HUES6 (cell line): ENCODE measurements at regions not wholly inside any gene's neighbourhood (a gene's known extent, or its start where the extent isn't known, plus 50 kb on each side); places are given as distances from the start of the nearest gene placed in this dataset.
"Not testable (repeated sequence)": the region's sequence is repeated elsewhere in the genome, so short reads cannot be mapped to it uniquely, and the experiment has no call there.

ENCODE experiments used
- H3K27ac ChIP-seq: 2 replicates; pipeline ENCODE4 v1.7.0; 2013; ENCODE audit warnings: low read depth, mild to moderate bottlenecking, low read length, inconsistent platforms
- H3K27me3 ChIP-seq: 2 replicates; pipeline ENCODE4 v1.6.1; 2013; ENCODE audit warnings: low read length; ENCODE audit not compliant: control insufficient read depth, insufficient read depth
- H3K36me3 ChIP-seq: 2 replicates; pipeline ENCODE4 v1.6.1; 2013; ENCODE audit warnings: low read length; ENCODE audit not compliant: control insufficient read depth, insufficient read depth
- H3K4me1 ChIP-seq: 2 replicates; pipeline ENCODE4 v1.6.1; 2013; ENCODE audit warnings: low read length; ENCODE audit not compliant: control insufficient read depth, insufficient read depth
- H3K4me3 ChIP-seq: 2 replicates; pipeline ENCODE4 v1.5.1; 2013; ENCODE audit warnings: low read depth, low read length
- H3K9ac ChIP-seq: one replicate; pipeline ENCODE4 v1.6.1; 2013; ENCODE audit warnings: mild to moderate bottlenecking, low read length
- H3K9me3 ChIP-seq: 2 replicates; pipeline ENCODE4 v1.6.1; 2013; ENCODE audit warnings: low read depth, low read length; ENCODE audit not compliant: control insufficient read depth, insufficient read depth

- no peak overlapping the region for H3K9ac ChIP-seq
- no peak overlapping the region for H3K4me3 ChIP-seq
- no peaks in the 10 kb centered on the region for H3K9me3 ChIP-seq
- H3K27ac ChIP-seq, result no peak overlapping the region
- H3K36me3 ChIP-seq, result no peaks in the 10 kb centered on the region
- H3K27me3 ChIP-seq, result no peaks in the 10 kb centered on the region
- H3K4me1 ChIP-seq, result no peaks in the 10 kb centered on the region
These were observed 128.6 kb downstream of the TENT5C start for GRCh38 chr1:117734403-117734802.

- no peaks in the 10 kb centered on the region for H3K36me3 ChIP-seq
- H3K27me3 ChIP-seq, result no peaks in the 10 kb centered on the region
- H3K9ac ChIP-seq, result no peak overlapping the region
- no peaks in the 10 kb centered on the region for H3K9me3 ChIP-seq
- no peak overlapping the region for H3K27ac ChIP-seq
- H3K4me1 ChIP-seq, result no peaks in the 10 kb centered on the region
- H3K4me3 ChIP-seq, result no peak overlapping the region
These were observed 129.5 kb downstream of the TENT5C start for GRCh38 chr1:117735045-117735992.

GRCh38 chr1:117739504-117739903 lies 133.7 kb downstream of the TENT5C start:
- H3K36me3 ChIP-seq, result no peaks in the 10 kb centered on the region
- no peak overlapping the region for H3K4me3 ChIP-seq
- H3K9ac ChIP-seq, result no peak overlapping the region
- no peak overlapping the region for H3K27ac ChIP-seq
- H3K9me3 ChIP-seq, result no peaks in the 10 kb centered on the region
- H3K27me3 ChIP-seq, result no peaks in the 10 kb centered on the region
- H3K4me1 ChIP-seq, result no peaks in the 10 kb centered on the region

- H3K9ac ChIP-seq, result no peak overlapping the region
- no peak overlapping the region for H3K4me3 ChIP-seq
- no peak overlapping the region for H3K27ac ChIP-seq
- H3K4me1 ChIP-seq, result no peaks in the 10 kb centered on the region
- H3K9me3 ChIP-seq, result no peaks in the 10 kb centered on the region
- H3K36me3 ChIP-seq, result no peaks in the 10 kb centered on the region
- no peaks in the 10 kb centered on the region for H3K27me3 ChIP-seq
These were observed 134.6 kb downstream of the TENT5C start for GRCh38 chr1:117740496-117740895.

GRCh38 chr1:117746565-117746964 lies 140.7 kb downstream of the TENT5C start:
- not testable (repeated sequence) for H3K4me1 ChIP-seq, H3K27me3 ChIP-seq, H3K9me3 ChIP-seq, H3K4me3 ChIP-seq, H3K27ac ChIP-seq, H3K36me3 ChIP-seq, H3K9ac ChIP-seq

- H3K36me3 ChIP-seq, result no peaks in the 10 kb centered on the region
- H3K27ac ChIP-seq, result no peak overlapping the region
- no peaks in the 10 kb centered on the region for H3K4me1 ChIP-seq
- no peak overlapping the region for H3K4me3 ChIP-seq
- H3K9ac ChIP-seq, result no peak overlapping the region
- H3K27me3 ChIP-seq, result no peaks in the 10 kb centered on the region
- H3K9me3 ChIP-seq, result peaks cover 8% of the 10 kb centered on the region
These were observed 141.8 kb downstream of the TENT5C start for GRCh38 chr1:117747605-117748004.

GRCh38 chr1:117751321-117751720 lies 145.5 kb downstream of the TENT5C start:
- peaks cover 8% of the 10 kb centered on the region for H3K9me3 ChIP-seq
- H3K27me3 ChIP-seq, result no peaks in the 10 kb centered on the region; the same call in 1 of the 2 replicates
- H3K27ac ChIP-seq, result no peak overlapping the region
- H3K36me3 ChIP-seq, result no peaks in the 10 kb centered on the region
- H3K4me3 ChIP-seq, result no peak overlapping the region
- no peak overlapping the region for H3K9ac ChIP-seq
- H3K4me1 ChIP-seq, result no peaks in the 10 kb centered on the region

DNA sequence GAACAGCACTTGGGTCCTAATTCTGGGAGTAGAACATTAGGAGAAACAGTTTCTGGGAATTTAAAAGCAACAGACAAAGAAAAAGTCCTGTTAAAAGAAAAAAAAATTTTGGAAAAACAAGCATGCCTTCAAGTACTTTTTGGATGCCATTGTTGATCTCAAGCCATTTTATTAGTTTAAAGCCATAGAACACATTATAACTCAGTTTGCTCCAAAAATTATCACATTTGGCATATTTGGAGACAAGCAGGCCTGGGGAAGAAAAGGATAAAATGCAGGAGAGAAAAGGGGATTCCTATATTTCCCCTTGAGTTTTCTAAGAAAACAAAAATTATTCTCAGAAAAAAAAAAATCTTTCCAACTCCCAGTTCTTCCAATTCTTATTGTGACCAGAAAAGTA lies 146.8 kb downstream of the TENT5C start:
- Histone ChIP-seq H3K27ac (no peak overlapping the region), H3K4me3 (no peak overlapping the region), H3K27me3 (no peaks in the 10 kb centered on the region; the same call in 1 of the 2 replicates), H3K4me1 (peaks cover under 1% of the 10 kb centered on the region; the same call in 1 of the 2 replicates), H3K36me3 (no peaks in the 10 kb centered on the region), H3K9me3 (no peaks in the 10 kb centered on the region), H3K9ac (no peak overlapping the region)

- H3K4me3 ChIP-seq, result no peak overlapping the region
- no peak overlapping the region for H3K27ac ChIP-seq
- H3K4me1 ChIP-seq, result peaks cover 2% of the 10 kb centered on the region; the same call in 1 of the 2 replicates
- peaks cover under 1% of the 10 kb centered on the region; the same call in 1 of the 2 replicates for H3K27me3 ChIP-seq
- H3K9me3 ChIP-seq, result no peaks in the 10 kb centered on the region
- no peak overlapping the region for H3K9ac ChIP-seq
- no peaks in the 10 kb centered on the region for H3K36me3 ChIP-seq
These were observed 147.4 kb downstream of the TENT5C start for GRCh38 chr1:117753232-117753631.

DNA sequence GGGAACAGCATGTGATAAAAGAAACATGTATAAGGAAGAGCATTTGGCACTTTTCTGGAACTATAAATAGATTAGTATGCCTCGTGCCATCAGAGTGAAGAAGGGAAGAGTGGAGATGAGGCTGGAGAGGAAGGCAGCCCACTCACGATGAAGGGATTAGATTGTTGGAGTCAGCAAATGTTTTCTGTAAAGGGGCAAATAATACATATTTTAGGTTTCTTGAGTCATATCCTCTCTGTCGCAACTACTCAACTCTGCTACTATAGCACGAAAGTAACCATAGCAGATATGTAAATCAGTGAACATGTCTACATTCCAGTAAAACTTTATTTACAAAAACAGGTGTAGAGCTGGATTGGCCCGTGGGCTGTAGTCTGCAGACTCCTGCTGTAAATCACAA lies 147.8 kb downstream of the TENT5C start:
- Histone ChIP-seq H3K9me3 (no peaks in the 10 kb centered on the region), H3K4me1 (peaks cover 5% of the 10 kb centered on the region), H3K4me3 (no peak overlapping the region), H3K9ac (no peak overlapping the region), H3K27ac (no peak overlapping the region), H3K27me3 (peaks cover 3% of the 10 kb centered on the region; the same call in 1 of the 2 replicates), H3K36me3 (no peaks in the 10 kb centered on the region)
